ENCODE measurements at regions not wholly inside any gene's neighbourhood (a gene's known extent, or its start where the extent isn't known, plus 50 kb on each side); places are given as distances from the start of the nearest gene placed in this dataset.
"Not testable (repeated sequence)": the region's sequence is repeated elsewhere in the genome, so short reads cannot be mapped to it uniquely, and the experiment has no call there.

DNA sequence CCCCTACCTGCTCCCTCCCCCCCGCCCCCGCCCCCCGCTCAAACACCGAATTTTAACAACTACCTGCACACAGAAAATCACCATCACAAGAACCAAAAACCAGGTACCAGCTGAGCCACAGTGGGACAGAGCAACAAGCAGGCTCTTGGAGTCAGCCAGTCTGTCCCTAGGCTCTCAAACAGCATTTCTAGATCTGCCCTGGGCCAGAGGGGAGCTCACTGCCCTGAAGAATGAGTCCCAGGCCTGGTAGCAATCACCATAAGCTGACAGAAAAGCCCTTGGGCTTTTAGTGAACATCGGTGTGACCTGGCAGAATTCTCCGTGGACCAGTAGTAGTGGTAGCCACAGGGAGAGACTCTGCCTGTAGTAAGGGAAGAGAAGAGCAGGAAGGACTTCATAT lies 58.3 kb downstream of the C11orf87 start:
- no peak for DNase-seq

DNA sequence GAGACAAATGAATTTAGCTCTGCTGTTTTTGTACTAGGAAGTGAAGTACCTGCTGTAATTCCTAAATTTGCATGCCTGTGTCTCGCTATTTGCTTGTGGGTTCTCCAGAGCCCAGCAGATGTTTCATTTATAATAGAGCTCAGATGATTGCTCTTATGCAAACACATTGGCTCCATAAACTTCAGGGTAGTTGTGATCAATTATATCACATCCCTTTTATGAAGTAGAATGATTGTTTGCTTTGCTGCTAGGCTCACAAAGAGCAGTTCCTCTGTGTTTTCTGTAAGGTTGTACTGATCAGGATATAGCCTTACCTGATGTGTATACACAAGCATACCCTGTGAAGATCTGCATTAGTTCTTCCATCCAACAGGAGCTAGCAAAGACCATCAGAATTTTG lies 64.1 kb downstream of the C11orf87 start:
- DNase-seq, result no peak

DNA sequence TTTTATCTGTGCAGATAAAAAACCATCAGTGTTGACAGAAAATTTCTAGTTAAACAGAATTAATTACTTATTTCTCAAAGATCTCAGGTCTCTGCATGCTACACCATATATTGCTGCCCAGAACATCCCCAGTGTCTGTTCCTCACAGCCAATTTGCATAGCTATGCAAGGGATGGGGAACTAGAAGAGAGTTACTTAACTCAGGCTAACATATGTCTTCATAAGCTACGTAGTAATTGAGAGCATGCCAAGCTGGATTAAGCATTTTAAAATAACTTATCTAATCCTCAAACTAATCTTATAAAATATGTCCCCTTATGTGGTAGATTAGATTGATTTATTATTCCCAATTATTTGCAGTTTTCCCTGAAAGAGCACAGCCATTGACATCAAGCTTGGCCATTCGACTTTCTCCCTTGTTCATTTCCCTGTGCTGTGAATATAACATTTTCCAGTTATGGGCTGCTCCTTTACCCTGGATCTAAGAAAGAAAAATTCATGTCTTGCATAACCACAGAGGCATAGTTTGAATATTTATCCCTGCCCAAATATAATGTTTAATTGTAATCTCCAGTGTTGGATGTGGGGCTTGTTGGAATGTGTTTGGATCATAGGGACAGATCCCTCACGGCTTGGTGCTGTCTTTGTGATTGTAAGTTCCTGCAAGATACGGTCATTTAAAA lies 69.1 kb downstream of the C11orf87 start:
- no peak for DNase-seq

DNA sequence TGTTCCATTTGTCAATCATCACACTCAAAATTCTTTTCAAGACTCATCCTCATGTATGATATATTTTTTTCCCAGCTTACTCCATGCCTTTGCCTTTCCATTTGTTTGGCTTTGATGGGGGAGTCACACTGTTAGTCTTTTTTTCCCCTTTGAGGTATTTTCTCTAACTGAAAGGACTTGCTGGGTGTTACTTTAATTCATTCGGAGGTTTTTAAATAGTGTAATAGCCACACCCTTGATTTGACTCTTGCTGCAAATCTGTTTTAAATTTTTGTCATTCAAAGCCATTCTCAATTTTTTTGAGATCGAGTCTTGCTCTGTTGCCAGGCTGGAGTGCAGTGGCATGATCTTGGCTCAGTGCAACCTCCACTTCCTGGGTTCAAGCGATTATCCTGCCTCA lies 84.1 kb downstream of the C11orf87 start:
- no peak for DNase-seq

DNA sequence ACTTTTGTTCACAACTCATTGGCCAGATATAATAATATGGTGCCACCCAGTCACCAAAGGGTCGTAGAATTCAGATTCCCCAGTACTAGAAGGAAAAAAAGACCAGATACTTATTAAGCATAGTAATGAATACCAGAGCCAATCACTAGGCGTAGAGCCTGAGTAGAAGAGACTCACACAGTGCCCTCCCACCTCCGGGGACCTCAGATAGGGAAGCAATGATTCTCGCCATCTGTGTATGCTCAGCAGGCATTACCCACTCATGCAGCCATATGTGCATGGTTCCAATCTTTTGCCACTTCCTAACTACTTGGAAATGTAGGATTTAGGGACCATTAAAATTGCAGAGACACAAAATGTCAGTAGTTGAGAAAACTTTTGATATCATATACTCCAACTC lies 85.3 kb downstream of the C11orf87 start:
- no peak for DNase-seq

DNA sequence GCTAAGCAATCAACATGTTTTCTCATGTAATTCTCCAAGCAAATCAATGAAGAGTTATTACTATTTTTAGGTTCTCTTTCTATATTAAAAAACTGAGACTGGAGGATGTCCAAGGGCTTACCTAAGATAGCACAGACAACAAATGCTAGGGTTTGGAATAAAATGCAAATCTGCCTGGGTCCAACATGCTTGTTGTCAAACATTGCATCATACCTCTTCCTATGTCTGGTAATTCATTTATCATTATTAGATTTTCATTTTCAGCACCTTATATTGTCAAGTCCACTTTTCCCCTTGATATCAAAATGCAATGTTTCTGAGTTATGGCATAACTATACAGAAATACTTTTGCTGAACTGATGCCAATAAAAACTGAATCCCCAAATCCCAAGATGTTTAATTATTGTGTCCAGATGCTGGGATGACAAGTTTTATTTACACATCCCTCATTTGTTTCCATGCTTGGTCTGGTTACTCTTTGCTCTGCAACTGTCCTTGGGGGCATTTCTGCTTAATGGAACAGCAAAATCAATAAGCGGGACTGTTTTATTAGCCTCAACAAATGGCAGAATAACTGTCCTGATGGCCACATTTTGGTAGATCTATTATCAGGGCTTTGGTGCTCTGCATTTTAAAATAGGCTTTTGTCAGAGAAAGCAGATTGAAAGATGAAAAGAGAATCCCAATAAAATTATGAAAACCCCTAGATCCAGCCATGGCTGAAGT lies 86.0 kb downstream of the C11orf87 start:
- DNase-seq, result no peak

DNA sequence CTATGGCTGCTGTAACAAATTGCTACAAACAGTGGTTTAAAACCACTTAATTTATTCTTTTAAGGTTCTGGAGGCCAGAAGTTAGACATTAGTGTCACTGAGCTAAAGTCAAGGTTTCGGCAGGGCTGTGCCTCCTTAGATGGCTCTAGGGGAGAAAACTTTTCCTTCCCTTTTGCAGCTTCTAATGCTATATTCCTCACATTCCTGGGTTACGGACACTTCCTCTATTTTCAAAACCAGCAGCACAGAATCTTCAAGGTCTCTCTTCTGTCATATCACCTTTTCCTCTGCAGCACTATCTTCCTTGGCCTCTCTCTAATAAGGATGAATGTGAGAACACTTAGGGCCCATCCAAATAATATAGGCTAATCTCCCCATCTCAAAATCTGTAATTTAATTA lies 87.0 kb downstream of the C11orf87 start:
- DNase-seq, result no peak

DNA sequence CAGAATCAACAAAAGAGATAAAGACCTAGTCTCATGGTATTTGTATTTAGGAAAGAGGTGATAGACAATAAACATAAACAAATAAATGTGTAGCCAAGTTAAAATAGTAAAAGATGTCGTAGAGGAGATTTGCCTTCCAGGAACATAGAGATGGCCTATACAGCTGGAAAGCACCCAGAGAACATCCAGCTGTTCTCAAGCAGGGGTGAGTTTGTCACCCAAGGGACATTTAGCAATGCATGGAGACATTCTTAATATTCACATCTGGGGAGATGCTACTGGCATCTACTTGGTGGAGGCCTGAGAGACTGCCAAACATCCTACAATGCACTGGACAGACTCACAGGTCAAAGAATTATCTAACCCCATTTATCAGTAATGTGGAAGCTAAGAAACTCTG lies 88.3 kb downstream of the C11orf87 start:
- DNase-seq, result no peak

DNA sequence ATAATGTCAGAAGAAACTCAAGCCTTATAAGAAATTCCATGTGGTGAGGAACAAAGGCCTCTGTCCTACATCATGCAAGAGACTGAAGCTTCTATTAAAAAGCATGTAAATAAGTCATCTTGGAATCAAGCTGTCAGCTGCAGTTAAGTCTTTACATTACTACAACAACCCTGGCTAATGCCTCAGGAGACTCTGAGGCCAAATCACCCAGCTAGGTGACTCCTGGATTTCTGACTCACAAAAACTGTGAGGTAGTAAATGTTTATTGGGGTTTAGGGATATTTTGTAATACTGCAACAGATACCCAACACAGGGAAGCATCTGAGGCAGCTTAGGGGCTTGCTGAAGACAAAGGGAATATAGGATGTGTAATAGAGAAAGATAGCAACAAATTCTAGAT lies 89.6 kb downstream of the C11orf87 start:
- DNase-seq, result no peak

DNA sequence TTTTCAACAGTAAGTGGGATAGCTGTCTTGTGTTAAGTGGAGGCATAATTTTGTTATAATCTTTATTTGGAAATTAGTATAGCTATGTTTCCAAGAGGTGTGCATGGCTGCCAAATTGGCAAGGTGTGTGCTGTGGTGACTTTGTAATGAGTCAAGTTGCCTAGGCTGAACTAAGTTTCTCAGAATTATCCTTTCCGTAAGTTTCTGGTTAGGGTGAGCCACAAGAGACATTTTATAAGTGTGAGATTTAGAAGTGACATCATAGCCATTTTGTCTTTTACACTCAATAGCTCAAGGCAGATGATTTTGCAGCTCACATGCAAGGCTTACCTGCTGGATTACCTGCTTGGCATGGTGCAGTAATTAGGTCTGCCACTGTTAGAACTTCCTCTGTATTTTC lies 90.3 kb downstream of the C11orf87 start:
- no peak for DNase-seq

DNA sequence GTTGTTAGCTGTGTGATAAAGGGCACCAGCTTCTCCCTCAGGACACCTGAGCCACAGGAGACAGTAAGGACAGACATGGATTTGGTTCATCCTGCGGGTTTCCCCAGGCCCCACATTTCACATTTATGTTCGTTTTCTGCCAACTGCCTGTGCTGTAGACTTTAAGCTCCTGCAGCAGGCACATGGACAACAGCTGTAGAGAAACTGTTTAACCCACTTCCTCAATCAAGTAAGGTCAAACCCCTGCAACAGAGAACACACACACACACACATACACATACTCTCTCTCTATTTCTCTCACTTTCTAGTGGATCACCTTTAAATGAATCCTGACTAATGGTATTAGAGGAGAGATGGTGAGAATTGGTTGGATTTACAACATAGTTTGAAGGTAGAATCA lies 90.7 kb downstream of the C11orf87 start:
- no peak for DNase-seq

DNA sequence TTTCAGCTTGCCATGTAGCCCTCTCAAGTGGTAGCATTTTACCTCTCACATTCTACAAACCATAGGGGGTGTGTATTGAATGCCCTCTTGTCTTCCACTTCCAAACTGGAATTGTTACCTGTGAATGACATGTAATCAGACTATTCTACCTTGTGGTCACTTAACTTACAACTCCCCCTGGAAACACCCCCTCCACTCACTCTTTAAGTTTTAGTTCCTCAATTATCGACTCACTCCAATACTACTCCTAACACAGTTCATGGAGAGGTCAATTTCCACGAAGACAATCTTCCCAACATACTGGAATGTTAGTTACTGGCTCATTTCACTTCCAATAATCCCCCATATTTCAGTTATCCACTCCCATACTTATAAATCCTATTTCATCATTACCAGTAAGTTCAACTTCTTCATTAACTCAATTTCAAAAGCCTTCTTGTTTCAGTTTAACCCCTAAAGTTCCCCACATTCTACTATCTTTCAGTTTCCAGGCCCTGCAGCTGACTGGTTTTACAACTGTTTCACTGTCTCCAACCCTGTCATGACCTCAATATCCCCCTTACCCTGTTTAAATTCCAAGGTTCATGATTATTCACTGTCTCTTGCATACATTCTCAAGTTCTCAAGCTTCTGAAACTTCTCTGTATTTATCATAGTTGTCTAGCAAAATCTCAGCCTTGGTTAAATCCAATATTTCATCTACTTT lies 92.5 kb downstream of the C11orf87 start:
- DNase-seq, result no peak

DNA sequence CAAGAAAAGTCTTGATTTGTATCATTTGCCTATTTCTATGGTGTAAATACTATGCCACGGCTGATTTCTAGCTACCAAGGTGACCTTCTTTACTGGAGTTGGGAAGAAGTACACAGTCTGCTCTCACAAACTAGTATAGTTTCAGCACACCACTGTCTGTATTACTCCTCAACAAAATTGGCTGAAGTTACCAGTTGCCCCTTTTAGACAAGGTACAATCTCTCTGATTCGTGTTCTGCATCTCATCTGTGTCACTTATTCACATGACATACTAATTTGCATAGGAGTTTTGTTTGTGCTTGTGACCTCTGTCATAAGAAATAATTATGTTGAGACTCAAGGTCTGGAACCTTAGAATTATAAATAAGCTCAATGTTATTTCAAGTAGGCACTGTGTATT lies 97.3 kb downstream of the C11orf87 start:
- DNase-seq, result no peak

DNA sequence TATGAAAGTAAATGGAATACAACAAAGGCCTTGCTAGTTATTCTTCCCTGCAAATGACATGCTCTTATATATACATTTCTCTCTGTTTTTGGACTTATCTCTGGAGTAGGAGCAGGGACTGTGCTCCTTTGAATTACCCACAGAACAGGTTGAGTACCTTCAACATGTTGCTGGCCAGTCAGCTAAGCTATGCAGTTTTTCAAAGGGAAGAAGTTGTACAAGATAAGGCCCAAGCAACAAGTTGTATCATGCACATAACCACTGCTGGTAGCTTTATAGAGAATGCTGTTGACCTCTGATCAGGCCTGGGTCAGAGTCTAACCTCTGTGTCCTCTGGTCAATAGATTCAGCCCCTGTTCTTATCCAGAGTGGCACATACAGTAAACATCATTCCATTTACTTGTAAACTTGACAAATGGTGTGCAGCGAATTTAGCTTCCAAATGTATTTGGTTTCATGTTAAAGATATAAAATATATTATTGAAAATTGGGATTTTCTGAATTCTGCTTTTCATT lies 99.6 kb downstream of the C11orf87 start:
- no peak for DNase-seq

DNA sequence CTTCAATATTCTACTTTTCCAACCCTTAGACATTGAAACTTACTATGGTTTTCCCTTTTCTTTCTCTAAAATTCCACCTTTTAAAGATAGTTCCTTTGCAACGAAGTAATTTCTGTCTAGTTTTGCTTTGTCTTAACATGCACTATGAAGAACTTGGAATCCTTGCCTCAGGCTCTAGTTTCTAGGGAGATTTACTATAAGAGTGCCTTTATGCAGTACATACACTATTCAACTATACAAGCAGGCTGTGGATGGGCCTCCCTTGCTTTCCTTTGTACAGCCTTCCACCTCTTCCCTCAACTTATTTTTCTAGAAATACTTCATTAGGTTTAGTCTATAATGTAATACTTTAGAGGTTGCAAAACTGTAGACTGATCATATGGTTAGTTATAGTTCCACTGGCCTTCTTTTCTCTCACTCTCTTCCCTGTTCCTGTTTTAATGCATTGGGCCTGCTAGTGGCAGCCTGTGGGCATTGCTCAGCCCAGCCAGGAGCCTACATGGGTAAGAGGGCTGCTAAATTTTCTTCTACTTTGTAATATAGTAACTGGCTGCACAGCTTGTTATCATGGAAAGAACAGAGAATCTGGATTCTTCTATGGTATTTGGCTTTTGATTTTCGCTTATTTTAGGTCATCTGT lies 100.2 kb downstream of the C11orf87 start:
- DNase-seq, result no peak

DNA sequence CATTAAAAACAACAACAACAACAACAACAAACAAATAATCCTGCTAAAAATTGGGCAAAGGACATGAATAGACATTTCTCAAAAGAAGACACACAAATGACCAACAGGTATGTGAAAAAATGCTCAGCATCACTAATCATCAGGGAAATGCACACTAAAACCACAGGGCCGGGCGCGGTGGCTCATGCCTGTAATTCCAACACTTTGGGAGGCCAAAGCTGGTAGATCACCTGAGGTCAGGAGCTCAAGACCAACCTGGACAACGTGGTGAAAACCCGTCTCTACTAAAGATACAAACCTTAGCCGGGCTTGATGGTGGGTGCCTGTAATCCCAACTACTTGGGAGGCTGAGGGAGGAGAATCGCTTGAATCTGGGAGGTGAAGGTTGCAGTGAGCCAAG lies 103.6 kb downstream of the C11orf87 start:
- not testable (repeated sequence) for DNase-seq

DNA sequence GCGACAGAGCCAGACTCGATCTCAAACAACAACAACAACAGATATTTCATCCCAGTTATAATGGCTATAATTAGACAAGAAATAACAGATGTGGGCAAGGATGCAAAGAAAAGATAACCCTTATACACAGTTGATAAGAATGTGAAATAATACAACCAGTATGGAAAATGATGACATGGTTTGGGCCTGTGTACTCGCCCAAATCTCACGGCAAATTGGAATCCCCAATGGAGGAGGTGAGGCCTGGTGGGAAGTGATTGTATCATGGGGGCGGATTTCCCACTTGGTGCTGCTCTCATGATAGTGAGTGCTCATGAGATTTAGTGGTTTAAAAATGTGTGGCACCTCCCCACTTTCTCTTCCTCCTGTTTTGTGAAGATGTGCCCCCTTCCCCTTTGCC lies 104.1 kb downstream of the C11orf87 start:
- DNase-seq, result no peak

DNA sequence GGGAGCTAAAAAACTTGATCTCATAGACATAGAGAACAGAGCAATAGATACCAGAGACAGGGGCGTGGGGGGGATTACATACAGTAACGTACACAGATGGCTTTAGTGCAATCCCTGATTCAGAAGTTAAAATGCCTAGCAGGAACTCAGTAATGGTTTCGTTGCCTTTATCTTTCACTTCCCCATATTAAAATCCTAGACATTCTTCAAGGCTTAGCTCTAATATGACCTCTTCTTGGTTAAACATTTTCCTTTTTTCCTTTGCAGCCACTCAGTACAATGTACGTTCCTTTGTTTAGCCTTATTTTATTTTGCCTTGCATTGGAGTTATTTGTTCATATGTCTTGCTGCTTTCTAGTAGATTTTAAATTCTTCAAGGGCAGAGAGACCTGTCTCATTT lies 104.9 kb downstream of the C11orf87 start:
- no peak for DNase-seq

DNA sequence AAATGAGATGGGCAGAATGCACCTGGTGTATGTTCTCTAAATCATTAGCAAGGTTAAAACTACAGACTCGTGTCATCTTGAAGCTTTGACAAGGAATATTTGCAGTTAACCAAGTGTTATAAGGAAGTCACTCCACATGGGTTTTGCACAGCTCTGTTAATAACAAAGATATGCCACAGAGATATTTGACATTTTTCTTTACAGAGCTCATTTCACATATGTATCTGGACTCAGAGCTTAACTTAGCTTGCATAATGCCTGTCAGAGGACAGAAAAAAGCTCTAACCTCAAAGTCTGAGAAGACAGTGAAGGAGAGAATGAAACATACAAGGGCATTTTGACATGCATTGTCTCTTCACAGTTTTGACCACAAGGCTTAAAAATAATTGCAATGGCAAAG lies 105.5 kb downstream of the C11orf87 start:
- DNase-seq, result no peak

DNA sequence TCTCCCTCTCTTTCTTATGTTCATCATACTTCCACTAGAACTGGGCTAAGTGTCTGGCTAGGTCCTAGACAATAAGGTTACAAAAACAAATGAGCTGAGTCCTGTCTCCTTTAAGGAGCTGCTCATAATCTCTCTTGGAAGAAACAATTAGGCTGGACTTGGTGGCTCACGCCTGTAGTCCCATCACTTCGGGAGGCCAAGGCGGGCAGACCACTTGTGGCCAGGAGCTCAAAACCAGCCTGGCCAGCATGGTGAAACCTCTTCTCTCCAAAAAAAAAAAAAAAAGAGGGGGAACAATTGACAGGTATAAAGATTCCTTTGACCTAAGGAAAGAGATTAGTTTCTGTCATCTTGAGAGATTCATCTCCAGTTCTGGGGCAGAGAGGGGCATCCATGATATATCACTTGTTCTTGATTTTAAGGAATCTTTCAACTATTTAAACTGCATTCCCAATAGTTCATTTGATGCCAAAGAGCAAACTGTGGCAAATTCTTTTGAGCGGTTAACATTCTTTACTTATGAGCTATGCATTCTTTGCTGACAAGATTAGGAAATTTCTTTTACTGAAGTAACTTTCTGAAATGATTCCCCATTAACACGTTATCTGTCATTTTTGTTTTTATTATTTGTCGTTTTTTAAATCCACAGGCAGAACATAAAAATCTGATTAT lies 125.5 kb downstream of the C11orf87 start:
- no peak for DNase-seq

DNA sequence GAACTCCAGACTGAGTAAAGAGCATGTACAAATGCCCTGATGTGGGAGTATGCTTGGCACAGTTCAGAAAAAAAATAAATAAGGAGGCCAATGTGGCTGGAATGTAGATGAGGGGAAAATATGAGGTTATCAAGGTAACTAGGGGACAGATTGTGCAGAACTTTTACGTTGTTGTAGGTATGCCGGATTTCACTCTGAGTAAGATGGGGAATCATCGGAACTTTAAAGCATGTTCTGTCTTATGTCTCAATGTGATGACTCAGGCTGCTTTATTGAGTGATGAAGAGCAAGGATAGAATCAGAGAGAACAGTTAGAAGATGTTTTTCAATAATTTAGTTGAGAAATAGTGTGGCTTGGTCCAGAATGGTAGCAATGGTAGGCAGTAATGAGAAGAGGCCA lies 130.4 kb downstream of the C11orf87 start:
- DNase-seq, result no peak

DNA sequence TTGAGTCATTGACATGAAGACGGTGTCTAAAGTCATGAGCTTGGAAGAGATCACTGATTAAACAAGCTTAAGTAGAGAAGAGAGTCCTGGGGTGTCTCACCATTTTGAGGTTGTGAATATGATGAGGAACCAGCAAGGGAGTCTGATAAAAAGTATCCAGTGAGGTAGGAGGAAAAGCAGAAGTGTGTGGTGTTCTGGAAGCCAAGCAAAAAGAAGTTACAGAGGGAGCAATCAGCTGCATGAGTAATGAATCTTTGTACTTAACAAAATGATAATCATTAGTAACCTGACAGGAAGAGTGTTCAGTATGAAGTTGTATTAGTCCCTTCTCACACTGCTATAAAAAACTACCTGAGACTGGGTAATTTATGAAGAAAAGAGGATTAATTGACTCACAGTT lies 131.3 kb downstream of the C11orf87 start:
- DNase-seq, result no peak

DNA sequence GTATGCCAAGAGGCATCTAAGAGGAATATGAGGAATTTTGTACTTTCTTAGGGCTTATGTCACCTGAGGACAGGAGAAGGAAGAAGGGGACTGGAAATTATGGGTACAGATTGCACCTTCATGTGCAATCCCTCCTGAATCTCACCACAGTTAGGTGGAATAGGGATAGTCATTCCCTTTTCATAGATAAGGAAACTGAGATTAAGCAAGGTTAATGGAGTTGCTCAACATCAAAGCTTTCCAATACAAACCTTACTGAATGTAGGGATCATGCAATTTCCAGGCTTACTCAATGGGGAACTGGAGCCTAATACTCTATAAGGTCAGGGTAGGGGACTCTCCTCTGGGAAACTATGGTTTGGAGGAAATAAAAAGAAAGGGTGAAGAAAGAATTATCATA lies 133.0 kb downstream of the C11orf87 start:
- DNase-seq, result no peak

Data from inflammatory macrophage treated with lipopolysaccharide for 4 hours (primary cell).